ENCODE measurements at regions not wholly inside any gene's neighbourhood (a gene's known extent, or its start where the extent isn't known, plus 50 kb on each side); places are given as distances from the start of the nearest gene placed in this dataset.

- H3K4me1 ChIP-seq (replicated peaks in 1 of 4; ENCODE audit: control insufficient read depth in 3 of 4, insufficient read depth in 4 of 4, low read length in 3 of 4): no peaks in the 10 kb centered on the region
Measured at GRCh38 chr3:88811096-88811495, 296.3 kb upstream of the EPHA3 start.

More at GRCh38 chr3:88811096-88811495, 296.3 kb upstream of the EPHA3 start:
- no peak overlapping the region for H2BK15ac ChIP-seq (ENCODE audit: low read length)
- H3K56ac ChIP-seq (replicated peaks; ENCODE audit: insufficient read length, low read depth, low read length): no peak overlapping the region
- no peak overlapping the region for H2BK5ac ChIP-seq (ENCODE audit: low read depth, low read length)
- ChIA-PET CTCF (ENCODE audit: partially characterized antibody) (no interaction called here), POLR2A (ENCODE audit: partially characterized antibody) (no interaction called here)
- H3K36me3 ChIP-seq (ENCODE audit: control insufficient read depth in 2 of 4, insufficient read depth in 4 of 4, low read length in 3 of 4): no peaks in the 10 kb centered on the region
- 84% methylated on average over 3 of the region's 3 CpGs; no CpG with 5 or more reads in 1 of the 2 experiments for WGBS, 2 experiments (ENCODE audit: extremely low coverage in 1 of 2, insufficient coverage in 1 of 2, insufficient read length in 1 of 2, insufficient replicate concordance in 2 of 2, low coverage in 1 of 2, low lambda C conversion rate in 2 of 2, missing lambda C conversion rate in 1 of 2)
- no peak overlapping the region for H4K91ac ChIP-seq (replicated peaks; ENCODE audit: insufficient read length, low read length)
- H3K79me2 ChIP-seq (ENCODE audit: control insufficient read depth in 1 of 2, insufficient read depth in 2 of 2, low read length in 2 of 2): no peaks in the 10 kb centered on the region
- H3K4me2 ChIP-seq (ENCODE audit: insufficient read depth in 1 of 2, low read depth in 2 of 2, low read length in 2 of 2): no peak overlapping the region
- no peak overlapping the region for H3K14ac ChIP-seq (ENCODE audit: insufficient read length)
- H2BK120ac ChIP-seq (replicated peaks; ENCODE audit: low read depth, low read length): no peak overlapping the region
- no peaks in the 10 kb centered on the region for H3K23me2 ChIP-seq (ENCODE audit: low read depth, low read length)
- TF ChIP-seq EGR1 (IDR thresholded peaks at IDR 0.05; ENCODE audit: borderline replicate concordance, low read depth, low read length): no peak
- TF ChIP-seq JUND (IDR thresholded peaks at IDR 0.05; ENCODE audit: low read length): no peak
- TF ChIP-seq CBX5 (IDR thresholded peaks at IDR 0.05; ENCODE audit: low read depth, low read length): no peak
- TF ChIP-seq POLR2AphosphoS5 (IDR thresholded peaks at IDR 0.05; ENCODE audit: low read depth, low read length): no peak
- no peak for TF ChIP-seq HDAC6 (IDR thresholded peaks at IDR 0.05; ENCODE audit: low read depth, low read length)
- no peak for TF ChIP-seq FOSL1 (IDR thresholded peaks at IDR 0.05; ENCODE audit: insufficient read depth, low read depth, low read length)
- no peak for TF ChIP-seq CHD1 (IDR thresholded peaks at IDR 0.05; ENCODE audit: low read depth, low read length)
- TF ChIP-seq ZNF274 (IDR thresholded peaks at IDR 0.05; ENCODE audit: borderline replicate concordance, extremely low read depth, low read length): no peak
- no peak for TF ChIP-seq RXRA (IDR thresholded peaks at IDR 0.05; ENCODE audit: insufficient read depth, low read depth, low read length)
- no peak for TF ChIP-seq SIX5 (IDR thresholded peaks at IDR 0.05; ENCODE audit: low read depth, low read length)
- no peak for TF ChIP-seq TAF7 (optimal IDR thresholded peaks at IDR 0.05; ENCODE audit: borderline replicate concordance, low read depth, low read length)
- no peak for TF ChIP-seq POU5F1 (IDR thresholded peaks at IDR 0.05; ENCODE audit: low read depth, low read length)
- no peak for TF ChIP-seq NRF1 (IDR thresholded peaks at IDR 0.05; ENCODE audit: low read depth, low read length)
- TF ChIP-seq TBP (IDR thresholded peaks at IDR 0.05; ENCODE audit: low read depth, low read length): no peak
- TF ChIP-seq PHF8 (conservative IDR thresholded peaks at IDR 0.05; ENCODE audit: low read depth, low read length): no peak
- TF ChIP-seq SP4 (IDR thresholded peaks at IDR 0.05; ENCODE audit: low read length): no peak
- no peak overlapping the region for H2AK5ac ChIP-seq (ENCODE audit: low read depth, low read length)
- H3K18ac ChIP-seq (ENCODE audit: extremely low read depth, low read length): no peak overlapping the region
- no peak overlapping the region for H4K8ac ChIP-seq (ENCODE audit: extremely low read depth, insufficient read depth, low read length)
- no peak overlapping the region for H2BK20ac ChIP-seq (ENCODE audit: low read length)
- FAIRE-seq (no peak), DNase-seq (ENCODE audit: low read depth in 1 of 2, low spot score in 2 of 2) (no peak)
- H2AFZ ChIP-seq (ENCODE audit: low read length): peak overlapping the region; percentile 18; the same call in 1 of the 2 replicates
- no peak overlapping the region for H3K4me3 ChIP-seq (ENCODE audit: extremely low read depth in 1 of 4, insufficient read depth in 2 of 4, low read depth in 3 of 4, low read length in 4 of 4)
- H4K20me1 ChIP-seq (replicated peaks in 1 of 2; ENCODE audit: control insufficient read depth in 1 of 2, insufficient read depth in 2 of 2, low read length in 2 of 2): no peaks in the 10 kb centered on the region
- H2BK12ac ChIP-seq (ENCODE audit: low read depth, low read length): no peak overlapping the region
- no peaks in the 10 kb centered on the region for H3K27me3 ChIP-seq (replicated peaks in 1 of 4; ENCODE audit: control insufficient read depth in 3 of 4, extremely low read depth in 1 of 4, insufficient read depth in 3 of 4, low read length in 3 of 4)
- no peaks in the 10 kb centered on the region for H3K79me1 ChIP-seq (ENCODE audit: low read depth, low read length)
- no peaks in the 10 kb centered on the region for H3K9me3 ChIP-seq (ENCODE audit: insufficient read depth in 2 of 2, low read depth in 1 of 2, low read length in 1 of 2)
- H4K5ac ChIP-seq (ENCODE audit: insufficient read length, low read depth, low read length): no peak overlapping the region
- H3K9ac ChIP-seq (replicated peaks in 1 of 4; ENCODE audit: extremely low read depth in 1 of 4, low read depth in 3 of 4, low read length in 3 of 4): no peak overlapping the region
- H3K27ac ChIP-seq (ENCODE audit: low read depth, low read length): no peak overlapping the region
- no peak overlapping the region for H3K4ac ChIP-seq (replicated peaks; ENCODE audit: insufficient read length, low read depth, low read length)
- no peak overlapping the region for H3K23ac ChIP-seq (ENCODE audit: insufficient read length)

Data from H1 (cell line).